NCI-H774 (cell line): ENCODE measurements at regions not wholly inside any gene's neighbourhood (a gene's known extent, or its start where the extent isn't known, plus 50 kb on each side); places are given as distances from the start of the nearest gene placed in this dataset.
"Not testable (repeated sequence)": the region's sequence is repeated elsewhere in the genome, so short reads cannot be mapped to it uniquely, and the experiment has no call there.

Experiments used
- DNase-seq: peaks from one replicate; lab custom pipeline; 2025; lab: John Stamatoyannopoulos, UW

DNA sequence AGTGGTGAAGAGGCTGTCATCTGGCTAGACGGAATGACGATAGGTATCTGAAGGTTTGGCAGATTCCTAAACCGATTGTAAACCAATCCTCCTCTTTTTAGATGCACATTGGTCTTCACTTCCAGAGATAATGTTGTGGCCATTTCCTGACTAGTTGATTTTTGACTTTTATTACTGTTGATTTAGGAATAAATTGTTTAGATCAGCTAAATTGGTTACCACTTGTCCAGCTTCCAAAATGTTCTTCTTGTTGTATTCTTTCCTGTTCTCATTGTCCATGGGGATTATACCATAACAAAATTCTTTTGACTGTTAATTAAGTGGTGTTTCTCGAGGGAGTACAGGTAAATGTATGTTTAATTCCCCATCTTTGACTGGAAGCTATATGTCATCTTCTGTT lies 119.7 kb downstream of the MACROH2A1 start:
- DNase-seq: no peak

GRCh38 chr5:135276151-135276550 lies 122.9 kb downstream of the MACROH2A1 start:
- no peak for DNase-seq

DNA sequence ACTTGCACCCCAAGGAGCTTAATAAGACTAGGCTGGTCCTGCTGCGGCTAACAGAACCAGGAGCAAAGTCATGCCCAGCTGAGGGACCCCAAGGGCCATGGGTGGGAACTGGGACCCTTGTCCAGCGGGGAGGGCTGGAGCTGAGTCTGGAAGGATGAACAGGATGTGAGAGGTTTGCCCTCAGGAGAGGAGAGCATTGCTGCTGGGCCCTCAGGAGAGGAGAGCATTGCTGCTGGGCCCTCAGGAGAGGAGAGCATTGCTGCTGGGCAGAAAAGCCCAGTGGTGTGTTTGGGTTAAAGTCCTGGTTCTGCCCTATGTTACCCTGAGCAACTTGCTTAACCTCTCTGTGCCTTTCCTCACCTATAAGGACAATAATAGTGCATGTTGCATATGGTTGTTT lies 125.8 kb downstream of the MACROH2A1 start:
- no peak for DNase-seq

GRCh38 chr5:135272311-135272805 lies 126.7 kb downstream of the MACROH2A1 start:
- DNase-seq: no peak

- no peak for DNase-seq
These were observed 127.3 kb downstream of the MACROH2A1 start for GRCh38 chr5:135271533-135272310.

DNA sequence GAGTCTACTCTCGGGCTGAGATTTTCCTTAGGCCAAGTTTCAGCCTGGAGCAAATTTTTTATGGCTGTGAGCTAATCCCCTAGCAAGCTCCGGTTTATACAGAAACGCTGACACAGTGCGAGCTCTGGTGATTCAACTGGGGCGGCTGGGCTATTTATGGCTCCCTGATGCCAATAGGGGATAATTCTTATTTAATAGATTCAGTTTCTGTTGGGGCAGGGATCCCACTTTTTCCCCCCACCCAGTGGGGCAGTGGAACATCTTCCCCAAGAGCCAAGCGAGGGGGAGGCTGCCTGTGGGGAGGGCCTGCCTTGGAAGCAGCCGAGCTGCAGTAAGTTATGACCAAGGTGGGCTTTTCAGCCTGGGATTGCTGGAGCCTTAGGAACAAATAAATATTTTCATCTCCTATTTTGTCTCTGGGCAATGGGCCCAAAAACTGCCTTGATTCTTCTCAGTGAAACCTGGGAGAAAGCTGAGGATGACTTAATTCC lies 129.1 kb downstream of the MACROH2A1 start:
- no peak for DNase-seq

DNA sequence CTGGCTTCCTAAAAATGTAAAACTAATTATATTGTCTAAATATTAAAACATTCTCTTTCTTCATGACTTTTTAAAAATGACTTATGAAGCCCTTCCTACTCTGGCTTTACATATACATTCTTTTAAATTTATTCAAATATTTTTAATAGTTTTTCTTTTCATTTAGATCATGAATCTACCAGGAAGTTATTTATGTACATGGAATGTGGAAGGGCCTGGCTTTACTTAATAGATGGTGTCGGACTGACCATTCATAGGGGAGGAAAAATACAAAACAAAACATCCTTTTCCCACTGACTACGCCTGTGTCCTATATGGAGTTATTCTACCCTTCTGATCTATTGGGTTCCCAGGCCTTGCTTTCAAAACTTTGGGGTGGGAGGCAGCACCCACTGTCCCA lies 129.8 kb downstream of the MACROH2A1 start:
- no peak for DNase-seq

- DNase-seq: no peak
These were observed 132.1 kb downstream of the MACROH2A1 start for GRCh38 chr5:135266975-135267374.

DNA sequence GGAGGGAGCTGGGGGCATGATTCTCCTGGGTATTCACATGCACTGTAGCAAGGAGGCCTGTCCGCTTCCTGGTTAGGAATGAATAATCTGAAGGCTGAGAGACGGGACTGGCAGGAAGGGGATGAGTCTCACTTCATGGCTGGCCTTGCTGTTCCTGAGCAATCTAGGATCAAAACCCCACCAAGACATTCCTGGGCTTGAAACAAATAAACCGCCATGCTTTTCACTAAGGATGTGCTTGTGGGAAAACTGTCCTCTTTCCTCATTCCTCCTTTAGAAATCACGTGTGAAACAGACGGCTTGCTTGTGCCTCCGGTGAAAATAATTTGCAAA lies 132.8 kb downstream of the MACROH2A1 start:
- no peak for DNase-seq

DNA sequence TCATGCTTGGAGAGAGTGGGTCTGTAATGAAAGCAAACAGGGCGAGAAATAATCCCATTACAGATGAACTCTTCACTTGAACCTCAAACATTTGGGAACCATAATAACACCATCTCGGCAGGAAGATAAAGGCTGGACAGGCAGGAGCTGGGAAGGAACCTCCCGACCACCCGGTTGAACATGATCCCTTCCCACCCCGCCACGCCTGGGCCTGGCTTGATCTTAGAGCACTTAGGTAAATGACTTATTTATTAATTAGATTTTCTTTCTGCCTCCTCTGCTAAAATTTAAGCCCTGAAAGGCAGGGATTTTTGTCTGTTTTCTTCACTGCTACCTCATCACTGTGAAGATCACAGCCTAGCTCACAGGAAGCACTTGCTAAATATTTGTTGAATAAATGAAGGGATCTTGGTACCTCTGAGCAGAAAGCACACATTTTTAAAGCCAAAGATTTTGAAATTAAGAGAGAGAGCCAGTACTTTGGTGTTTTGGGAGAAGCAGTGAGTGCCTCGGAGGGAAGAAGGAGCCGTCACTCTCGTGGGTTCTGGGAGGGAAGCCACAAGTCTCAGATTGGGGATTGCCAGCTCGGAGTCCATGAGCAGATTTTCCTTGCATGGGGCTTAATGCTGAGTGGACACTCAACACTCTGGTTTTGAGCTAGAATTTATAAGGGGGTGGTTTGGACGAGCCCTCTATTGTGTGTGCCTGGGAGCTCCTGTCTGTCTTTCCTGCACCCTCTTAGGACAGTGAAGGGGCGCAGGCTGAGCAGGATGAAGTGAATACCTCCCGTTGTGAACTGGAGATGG lies 133.3 kb downstream of the MACROH2A1 start:
- DNase-seq: no peak

DNA sequence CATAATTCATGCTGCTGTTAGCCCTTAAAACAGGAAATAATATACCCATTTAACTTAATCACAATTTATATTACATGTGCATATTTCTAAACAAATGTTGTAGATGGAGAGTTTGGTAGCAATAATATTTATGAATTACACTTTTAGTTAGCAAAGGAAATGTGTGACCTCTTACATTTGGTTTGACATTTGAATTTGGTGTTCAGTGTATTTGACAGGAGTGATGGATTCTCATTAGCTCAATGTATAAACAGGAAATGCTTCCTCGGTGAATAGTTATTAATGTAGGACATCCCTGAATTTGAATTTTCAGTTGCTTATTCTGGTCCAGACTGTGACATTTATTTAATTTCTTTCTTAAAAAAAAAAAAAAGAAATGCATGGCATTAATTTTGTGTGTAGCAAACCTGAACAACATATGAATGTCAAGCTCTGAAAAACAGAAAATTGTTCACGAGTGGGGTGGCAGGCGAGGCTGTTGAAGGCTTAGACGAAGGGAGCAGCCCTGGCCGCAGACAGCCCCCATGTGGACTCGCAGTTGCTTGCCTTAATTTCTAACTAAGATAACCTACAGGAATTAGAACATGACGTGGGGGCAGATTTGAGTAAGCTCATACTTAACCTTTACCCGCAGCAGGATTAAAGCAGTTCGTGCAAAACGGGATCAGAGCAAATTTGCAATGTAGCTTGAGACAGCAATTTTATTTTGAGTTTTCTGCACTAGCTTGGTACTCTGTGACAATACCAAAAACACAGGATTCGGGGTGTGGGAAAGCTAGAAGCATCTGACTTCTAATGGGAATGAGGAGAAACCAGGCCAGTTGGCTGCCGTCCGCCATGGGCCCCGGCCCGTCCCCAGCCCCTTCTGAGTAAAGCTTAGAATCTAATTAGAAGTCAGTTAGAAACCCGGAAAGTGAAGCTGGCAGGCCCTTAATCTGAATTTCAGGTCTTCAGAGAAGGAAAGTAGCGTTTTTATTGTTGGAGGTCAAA lies 134.3 kb downstream of the MACROH2A1 start:
- no peak for DNase-seq

DNA sequence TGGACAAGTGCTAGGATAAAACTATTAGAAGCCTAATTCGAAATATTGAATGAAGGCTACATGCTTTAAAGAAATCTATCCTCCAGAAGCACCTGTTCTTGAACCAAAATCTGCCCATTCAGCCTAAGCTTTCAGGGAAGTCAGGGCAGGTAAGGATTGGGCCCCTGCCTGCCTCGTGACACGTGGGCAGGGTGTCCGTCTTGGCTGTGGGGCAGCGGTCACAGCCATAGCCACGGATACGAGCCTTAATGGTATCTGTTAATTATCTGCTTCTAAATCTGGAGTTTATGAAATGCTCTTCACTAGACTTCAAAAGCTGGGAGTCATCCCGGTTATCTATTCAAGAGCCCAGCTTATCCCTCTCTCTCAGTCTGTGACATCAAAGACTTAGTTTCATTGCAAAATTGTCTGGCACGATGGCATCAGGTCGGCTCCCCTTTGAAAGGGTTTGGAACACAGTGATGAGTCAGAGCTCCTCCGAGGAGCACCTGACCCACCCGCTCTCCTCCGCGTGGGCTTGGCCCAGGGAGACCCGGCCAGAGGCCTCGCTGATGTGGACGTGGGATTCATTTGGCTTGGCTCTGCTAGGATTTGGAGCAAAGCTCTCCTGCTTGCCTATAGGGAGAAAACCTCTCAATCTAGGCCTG lies 135.9 kb downstream of the MACROH2A1 start:
- no peak for DNase-seq

GRCh38 chr5:135262364-135262763 lies 136.7 kb downstream of the MACROH2A1 start:
- DNase-seq: no peak

- DNase-seq: not testable (repeated sequence)
These were observed 138.9 kb downstream of the MACROH2A1 start for GRCh38 chr5:135260108-135260507.

DNA sequence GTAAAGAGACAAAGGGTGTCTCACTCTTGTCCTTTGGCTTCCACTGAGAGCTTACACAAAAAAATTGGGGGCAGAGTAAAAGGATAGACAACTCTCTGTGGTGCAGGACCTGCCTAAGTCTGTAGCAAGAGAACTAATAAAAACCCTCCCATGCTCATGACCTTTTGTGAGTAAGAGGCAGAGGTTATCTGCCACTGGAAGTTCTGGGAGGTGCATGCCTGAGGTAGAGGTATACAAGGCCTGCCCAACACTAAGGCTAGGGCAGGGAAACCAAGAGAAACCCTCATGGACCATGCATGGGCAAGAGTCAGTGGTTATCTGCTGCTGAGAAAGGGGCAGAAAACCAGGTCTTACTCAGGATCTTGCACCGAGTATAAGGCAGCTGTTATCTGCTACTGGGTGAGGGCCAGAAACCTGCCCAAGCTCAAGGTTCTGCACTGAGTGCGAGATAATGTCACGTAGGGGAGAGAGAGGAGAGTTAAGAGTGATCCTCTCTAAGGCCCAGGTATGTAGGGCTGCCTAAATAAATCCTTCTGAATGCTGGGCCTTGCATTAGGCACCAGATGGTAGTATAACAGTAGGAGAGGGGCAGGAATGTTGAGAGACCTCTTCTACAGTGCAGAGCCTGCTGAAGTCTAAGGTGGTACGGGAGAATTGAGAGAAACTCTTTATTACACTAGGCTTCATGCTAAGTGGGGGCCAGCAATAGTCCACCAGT lies 143.4 kb downstream of the MACROH2A1 start:
- no peak for DNase-seq

DNA sequence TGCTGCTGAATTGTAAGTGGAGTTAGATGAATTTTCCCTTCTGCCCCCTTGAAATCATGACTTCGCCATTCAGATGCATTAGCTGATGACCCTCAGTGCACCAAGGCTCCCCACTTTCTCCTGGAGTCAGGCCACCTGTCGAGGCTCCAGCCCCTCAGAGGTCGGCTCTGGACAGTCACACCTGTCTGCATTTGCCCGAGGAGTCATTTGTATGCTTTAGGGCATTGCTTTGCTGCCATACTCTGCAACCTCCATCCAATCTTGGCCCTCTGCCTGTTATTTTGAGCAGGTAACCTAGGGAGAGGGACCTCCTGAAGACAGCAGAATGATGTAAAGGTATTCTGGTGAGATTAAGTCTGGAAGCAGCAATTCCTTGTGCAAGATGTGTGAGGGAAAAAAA lies 144.8 kb downstream of the MACROH2A1 start:
- no peak for DNase-seq

- DNase-seq: no peak
These were observed 145.3 kb downstream of the MACROH2A1 start for GRCh38 chr5:135253601-135254178.

DNA sequence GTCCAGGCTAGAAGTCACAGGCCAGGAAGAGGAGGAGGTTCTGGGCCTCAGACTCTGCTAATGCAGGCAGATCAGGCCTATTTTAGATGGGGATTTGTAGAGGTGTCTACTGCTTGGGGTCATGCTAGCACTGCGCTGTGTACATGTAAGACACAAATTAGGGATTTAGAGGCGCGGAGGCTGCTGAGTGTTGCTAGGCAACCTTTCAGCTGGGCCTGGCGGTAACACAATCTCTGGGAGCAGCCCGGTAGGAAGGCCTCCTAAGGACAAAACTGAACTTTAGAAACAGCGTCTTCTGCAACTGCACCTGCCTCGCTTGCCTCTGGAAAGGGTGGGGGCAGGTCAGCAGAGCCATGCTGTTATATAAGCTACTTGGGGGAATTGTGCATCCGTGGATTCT lies 147.9 kb downstream of the MACROH2A1 start:
- DNase-seq: no peak

DNA sequence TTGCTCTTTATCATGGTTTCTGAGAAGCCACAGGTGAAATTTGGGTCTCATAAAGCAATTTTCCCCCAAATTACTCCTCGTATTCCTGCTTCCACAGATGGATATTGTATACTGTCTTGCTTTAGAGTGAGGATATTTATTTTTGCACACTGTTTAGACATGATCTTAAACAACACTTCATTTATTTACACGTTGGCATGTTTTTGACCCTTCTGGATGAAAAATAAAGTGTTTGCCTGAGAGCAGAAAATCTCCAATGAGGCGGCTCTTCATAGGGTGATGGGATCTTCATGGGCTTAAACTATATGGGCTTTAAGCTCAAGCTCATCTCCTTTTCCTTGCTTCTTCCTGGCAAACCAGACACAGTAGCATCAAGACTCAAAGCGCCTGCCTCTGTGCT lies 148.4 kb downstream of the MACROH2A1 start:
- no peak for DNase-seq

DNA sequence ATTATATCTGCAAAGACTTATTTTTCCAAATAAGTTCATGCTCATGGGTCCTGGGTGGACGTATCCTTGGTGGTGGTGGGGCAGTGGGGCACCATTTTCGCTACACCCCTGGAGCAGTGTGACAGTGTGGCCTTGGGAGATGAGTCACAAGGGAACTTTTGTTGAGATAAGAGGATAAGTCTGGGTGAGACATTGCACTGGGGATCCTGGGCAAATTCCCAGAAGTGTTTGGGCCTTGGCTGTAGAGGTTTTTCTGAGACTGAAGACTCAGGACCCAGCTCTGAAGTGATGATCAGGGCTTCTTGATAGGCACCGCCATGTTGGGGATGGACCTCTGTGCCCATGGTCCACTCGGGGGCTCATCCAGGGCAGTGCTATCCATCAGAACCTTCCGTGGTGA lies 149.4 kb downstream of the MACROH2A1 start:
- no peak for DNase-seq
